ENCODE measurements at regions not wholly inside any gene's neighbourhood (a gene's known extent, or its start where the extent isn't known, plus 50 kb on each side); places are given as distances from the start of the nearest gene placed in this dataset.
"Not testable (repeated sequence)": the region's sequence is repeated elsewhere in the genome, so short reads cannot be mapped to it uniquely, and the experiment has no call there.

DNA sequence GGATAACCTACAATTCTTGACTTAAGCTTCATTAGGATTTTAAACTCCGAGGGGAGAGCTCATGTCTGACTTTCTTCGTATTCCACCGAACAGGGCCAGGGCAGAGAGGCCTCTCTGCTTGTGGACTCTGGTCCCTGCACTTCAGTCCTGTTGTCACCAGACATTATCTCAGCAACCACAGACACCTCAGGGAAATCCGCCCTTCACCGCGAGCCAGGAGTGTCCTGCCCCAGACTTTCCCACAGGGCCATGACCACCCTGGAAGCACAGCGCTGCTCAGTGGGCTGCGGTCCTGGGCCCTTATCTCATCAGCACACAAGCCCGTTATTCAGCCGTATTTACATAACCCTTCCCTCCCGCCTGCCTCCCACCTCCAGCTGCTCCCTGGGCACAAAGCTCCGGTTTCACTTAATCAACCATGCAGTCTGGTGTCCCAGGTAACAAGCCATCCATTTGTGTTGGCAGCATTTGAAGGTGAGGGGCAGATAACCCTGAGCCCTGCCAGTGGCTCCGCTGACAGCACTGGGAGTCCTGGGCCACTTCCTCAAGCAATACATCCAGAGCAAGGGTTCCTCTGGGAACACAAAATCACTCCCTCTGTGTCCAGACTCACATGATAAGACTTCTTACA lies 122.8 kb upstream of the RAB4A start:
- H3K27me3 Mint-ChIP-seq (ENCODE audit: unreplicated experiment): peaks cover 14% of the 10 kb centered on the region
- no peaks in the 10 kb centered on the region for H3K36me3 Mint-ChIP-seq (ENCODE audit: unreplicated experiment)
- H3K9me3 Mint-ChIP-seq (ENCODE audit: unreplicated experiment): peaks cover 7% of the 10 kb centered on the region
- TF ChIP-seq, protein P1, sequence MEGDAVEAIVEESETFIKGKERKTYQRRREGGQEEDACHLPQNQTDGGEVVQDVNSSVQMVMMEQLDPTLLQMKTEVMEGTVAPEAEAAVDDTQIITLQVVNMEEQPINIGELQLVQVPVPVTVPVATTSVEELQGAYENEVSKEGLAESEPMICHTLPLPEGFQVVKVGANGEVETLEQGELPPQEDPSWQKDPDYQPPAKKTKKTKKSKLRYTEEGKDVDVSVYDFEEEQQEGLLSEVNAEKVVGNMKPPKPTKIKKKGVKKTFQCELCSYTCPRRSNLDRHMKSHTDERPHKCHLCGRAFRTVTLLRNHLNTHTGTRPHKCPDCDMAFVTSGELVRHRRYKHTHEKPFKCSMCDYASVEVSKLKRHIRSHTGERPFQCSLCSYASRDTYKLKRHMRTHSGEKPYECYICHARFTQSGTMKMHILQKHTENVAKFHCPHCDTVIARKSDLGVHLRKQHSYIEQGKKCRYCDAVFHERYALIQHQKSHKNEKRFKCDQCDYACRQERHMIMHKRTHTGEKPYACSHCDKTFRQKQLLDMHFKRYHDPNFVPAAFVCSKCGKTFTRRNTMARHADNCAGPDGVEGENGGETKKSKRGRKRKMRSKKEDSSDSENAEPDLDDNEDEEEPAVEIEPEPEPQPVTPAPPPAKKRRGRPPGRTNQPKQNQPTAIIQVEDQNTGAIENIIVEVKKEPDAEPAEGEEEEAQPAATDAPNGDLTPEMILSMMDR (IDR thresholded peaks at IDR 0.05): no peak
- no peak overlapping the region for H3K4me3 Mint-ChIP-seq (ENCODE audit: unreplicated experiment)
- H3K4me1 Mint-ChIP-seq (ENCODE audit: unreplicated experiment): no peaks in the 10 kb centered on the region
- no peak for DNase-seq (ENCODE audit: extremely low spot score, unreplicated experiment)
- H3K27ac Mint-ChIP-seq (ENCODE audit: unreplicated experiment): no peak overlapping the region

DNA sequence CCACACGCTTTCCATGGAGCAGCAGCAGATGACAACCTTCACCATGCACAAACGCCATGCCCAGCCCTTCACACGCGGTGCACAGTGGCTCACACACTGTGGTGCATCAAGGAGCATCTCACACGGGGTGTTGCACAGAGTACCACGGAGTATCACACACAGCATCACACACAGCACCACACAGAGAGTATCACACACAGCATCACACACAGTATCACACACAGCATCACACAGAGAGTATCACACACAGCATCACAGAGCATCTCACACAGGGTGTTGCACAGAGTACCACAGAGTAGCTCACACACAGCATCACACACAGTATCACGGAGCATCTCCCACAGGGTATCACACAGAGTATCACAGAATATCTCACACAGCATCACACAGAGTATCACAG lies 122.2 kb upstream of the RAB4A start:
- DNase-seq (ENCODE audit: extremely low spot score, unreplicated experiment): no peak
- peaks cover 7% of the 10 kb centered on the region for H3K9me3 Mint-ChIP-seq (ENCODE audit: unreplicated experiment)
- no peak overlapping the region for H3K27ac Mint-ChIP-seq (ENCODE audit: unreplicated experiment)
- TF ChIP-seq, protein P1 (IDR thresholded peaks at IDR 0.05): no peak
- peaks cover 17% of the 10 kb centered on the region for H3K27me3 Mint-ChIP-seq (ENCODE audit: unreplicated experiment)
- no peak overlapping the region for H3K4me3 Mint-ChIP-seq (ENCODE audit: unreplicated experiment)
- H3K36me3 Mint-ChIP-seq (ENCODE audit: unreplicated experiment): no peaks in the 10 kb centered on the region
- H3K4me1 Mint-ChIP-seq (ENCODE audit: unreplicated experiment): no peaks in the 10 kb centered on the region

DNA sequence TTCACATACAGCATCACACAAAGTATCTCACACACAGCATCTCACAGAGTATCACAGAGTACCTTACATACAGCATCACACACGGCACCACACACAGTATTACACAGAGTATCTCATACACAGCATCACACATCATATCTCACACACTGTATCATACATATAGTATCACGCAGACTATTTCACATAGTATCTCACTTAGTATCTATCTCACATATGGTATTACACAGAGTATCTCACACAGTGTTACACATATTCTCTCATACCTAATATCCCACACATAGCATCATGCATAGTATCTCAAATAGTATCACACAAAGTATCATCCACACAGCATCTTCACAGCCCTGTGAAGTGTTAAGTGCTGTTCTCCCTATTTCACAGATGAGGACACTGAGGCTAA lies 121.5 kb upstream of the RAB4A start:
- peaks cover 20% of the 10 kb centered on the region for H3K27me3 Mint-ChIP-seq (ENCODE audit: unreplicated experiment)
- TF ChIP-seq, protein P1 (IDR thresholded peaks at IDR 0.05): no peak
- no peak for DNase-seq (ENCODE audit: extremely low spot score, unreplicated experiment)
- H3K4me3 Mint-ChIP-seq (ENCODE audit: unreplicated experiment): no peak overlapping the region
- H3K4me1 Mint-ChIP-seq (ENCODE audit: unreplicated experiment): no peaks in the 10 kb centered on the region
- H3K36me3 Mint-ChIP-seq (ENCODE audit: unreplicated experiment): no peaks in the 10 kb centered on the region
- peaks cover 7% of the 10 kb centered on the region for H3K9me3 Mint-ChIP-seq (ENCODE audit: unreplicated experiment)
- H3K27ac Mint-ChIP-seq (ENCODE audit: unreplicated experiment): no peak overlapping the region

DNA sequence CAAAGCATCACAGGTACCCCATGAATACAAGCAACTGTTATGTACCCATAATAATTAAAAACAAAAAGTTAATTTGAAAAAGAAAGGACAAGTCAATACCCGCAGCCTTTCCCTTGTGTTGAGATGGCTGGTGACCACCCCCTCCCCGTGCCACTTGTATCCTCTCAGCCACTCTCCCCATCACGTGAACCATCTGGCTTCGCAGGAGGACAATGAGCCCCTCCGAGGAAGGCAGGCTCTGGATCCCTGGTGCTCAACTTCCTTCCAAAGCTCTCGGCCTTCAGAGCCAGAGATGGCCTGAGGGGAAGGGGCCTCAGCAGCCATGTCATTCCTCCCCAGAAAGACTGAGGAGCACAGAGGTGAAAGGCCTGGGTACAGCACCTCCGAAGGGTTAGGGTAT lies 120.4 kb upstream of the RAB4A start:
- DNase-seq (ENCODE audit: extremely low spot score, unreplicated experiment): no peak
- Mint-ChIP-seq H3K27me3 (ENCODE audit: unreplicated experiment) (peaks cover 29% of the 10 kb centered on the region), H3K36me3 (ENCODE audit: unreplicated experiment) (no peaks in the 10 kb centered on the region), H3K27ac (ENCODE audit: unreplicated experiment) (no peak overlapping the region), H3K4me1 (ENCODE audit: unreplicated experiment) (no peaks in the 10 kb centered on the region), H3K4me3 (ENCODE audit: unreplicated experiment) (no peak overlapping the region), H3K9me3 (ENCODE audit: unreplicated experiment) (peaks cover 7% of the 10 kb centered on the region)
- TF ChIP-seq, protein P1 (IDR thresholded peaks at IDR 0.05): no peak

DNA sequence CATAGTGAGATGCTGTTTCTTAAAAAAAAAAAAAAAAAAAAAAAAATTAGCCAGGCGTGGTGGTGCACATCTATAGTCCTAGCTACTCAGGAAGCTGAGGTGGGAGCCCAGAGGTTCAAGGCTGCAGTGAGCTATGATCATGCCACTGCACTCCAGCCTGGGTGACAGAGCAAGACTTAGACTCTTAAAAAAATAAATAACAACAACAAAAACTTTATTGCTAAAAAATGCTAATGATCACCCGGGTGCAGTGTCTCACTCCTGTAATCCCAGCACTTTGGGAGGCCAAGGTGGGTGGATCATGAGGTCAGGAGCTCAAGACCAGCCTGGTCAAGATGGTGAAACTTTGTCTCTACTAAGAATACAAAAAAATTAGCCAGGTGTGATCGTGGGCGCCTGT lies 119.5 kb upstream of the RAB4A start:
- H3K27me3 Mint-ChIP-seq (ENCODE audit: unreplicated experiment): peaks cover 29% of the 10 kb centered on the region
- H3K4me3 Mint-ChIP-seq (ENCODE audit: unreplicated experiment); H3K27ac Mint-ChIP-seq (ENCODE audit: unreplicated experiment): not testable (repeated sequence)

DNA sequence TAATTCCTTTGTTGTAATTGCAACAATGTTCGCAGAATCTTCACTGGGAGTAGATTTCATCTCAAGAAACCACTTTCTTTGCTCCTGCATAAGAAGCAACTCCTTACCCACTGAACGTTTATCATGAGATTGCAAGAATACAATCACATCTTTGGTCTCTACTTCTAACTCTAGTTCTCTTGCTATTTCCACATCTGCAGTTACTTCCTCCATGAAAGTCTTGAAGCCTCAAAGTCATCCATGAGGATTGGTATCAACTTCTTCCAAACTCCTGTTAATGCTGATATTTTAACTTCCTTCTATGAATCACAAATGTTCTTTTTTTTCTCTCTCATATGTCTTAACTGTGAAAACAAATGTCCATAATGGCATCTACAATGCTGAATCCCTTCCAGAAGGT lies 118.6 kb upstream of the RAB4A start:
- H3K4me1 Mint-ChIP-seq (ENCODE audit: unreplicated experiment): no peaks in the 10 kb centered on the region
- no peaks in the 10 kb centered on the region for H3K36me3 Mint-ChIP-seq (ENCODE audit: unreplicated experiment)
- no peak for DNase-seq (ENCODE audit: extremely low spot score, unreplicated experiment)
- H3K4me3 Mint-ChIP-seq (ENCODE audit: unreplicated experiment): no peak overlapping the region
- TF ChIP-seq, protein P1 (IDR thresholded peaks at IDR 0.05): no peak
- H3K27me3 Mint-ChIP-seq (ENCODE audit: unreplicated experiment): peaks cover 33% of the 10 kb centered on the region
- no peak overlapping the region for H3K27ac Mint-ChIP-seq (ENCODE audit: unreplicated experiment)
- peaks cover 7% of the 10 kb centered on the region for H3K9me3 Mint-ChIP-seq (ENCODE audit: unreplicated experiment)

More for the DNA sequence above, 119.5 kb upstream of the RAB4A start:
- H3K9me3 Mint-ChIP-seq (ENCODE audit: unreplicated experiment); H3K4me1 Mint-ChIP-seq (ENCODE audit: unreplicated experiment); H3K36me3 Mint-ChIP-seq (ENCODE audit: unreplicated experiment); DNase-seq (ENCODE audit: extremely low spot score, unreplicated experiment): not testable (repeated sequence)

Data from osteocyte (in vitro differentiated cells).